Activated CD4-positive, alpha-beta T cell treated with anti-CD3 and anti-CD28 coated beads, Interleukin-2, Interleukin-6, amounts not matched to agents 100 ng/mL and 50 ng/mL, durations not matched to agents 16 hours and 8 hours (primary cell): ENCODE measurements at regions not wholly inside any gene's neighbourhood (a gene's known extent, or its start where the extent isn't known, plus 50 kb on each side); places are given as distances from the start of the nearest gene placed in this dataset.

Experiments
- DNase-seq: peaks from one replicate; pipeline ENCODE4 v3.0.0-alpha.2; 2020

- no peak for DNase-seq
Measured at GRCh38 chr21:16866851-16867250, 646.0 kb upstream of the CXADR start.

DNA sequence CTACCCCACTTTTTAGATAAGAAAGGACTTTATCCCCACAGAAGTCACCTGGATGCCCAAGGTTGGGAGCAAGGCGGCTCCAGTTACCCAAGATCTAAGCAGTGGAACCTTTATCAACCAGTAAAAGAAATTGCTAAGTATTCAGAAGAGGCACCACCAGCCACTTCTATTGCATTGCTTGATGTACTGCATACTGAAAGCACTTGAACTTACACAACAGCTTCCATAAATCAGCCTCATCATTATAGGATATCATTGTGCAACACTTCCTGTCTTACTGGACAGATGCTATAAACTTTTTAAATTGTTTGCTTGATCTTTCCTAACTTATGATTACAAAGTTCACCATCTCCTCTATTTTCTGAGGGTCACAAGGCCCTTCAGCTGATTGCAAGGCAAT, 642.7 kb upstream of the CXADR start:
- no peak for DNase-seq

DNA sequence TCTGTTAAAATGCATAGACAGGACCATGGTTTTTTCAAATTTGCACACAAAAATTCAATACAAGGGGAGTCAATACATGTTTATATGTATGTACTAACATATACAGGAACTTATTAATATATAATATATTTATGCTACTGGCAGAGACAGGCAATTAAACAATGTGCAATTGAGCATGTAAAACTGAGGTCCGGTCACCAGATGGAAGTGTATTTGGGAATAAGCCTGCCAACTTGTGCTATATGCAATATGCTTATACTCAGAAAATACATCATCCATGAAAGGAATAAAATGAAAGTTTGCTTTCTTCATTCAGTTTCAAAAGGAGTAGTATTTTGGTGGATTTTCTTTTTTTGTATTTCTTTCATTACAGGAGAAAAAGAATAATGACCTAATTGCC, 640.2 kb upstream of the CXADR start:
- DNase-seq = no peak

DNA sequence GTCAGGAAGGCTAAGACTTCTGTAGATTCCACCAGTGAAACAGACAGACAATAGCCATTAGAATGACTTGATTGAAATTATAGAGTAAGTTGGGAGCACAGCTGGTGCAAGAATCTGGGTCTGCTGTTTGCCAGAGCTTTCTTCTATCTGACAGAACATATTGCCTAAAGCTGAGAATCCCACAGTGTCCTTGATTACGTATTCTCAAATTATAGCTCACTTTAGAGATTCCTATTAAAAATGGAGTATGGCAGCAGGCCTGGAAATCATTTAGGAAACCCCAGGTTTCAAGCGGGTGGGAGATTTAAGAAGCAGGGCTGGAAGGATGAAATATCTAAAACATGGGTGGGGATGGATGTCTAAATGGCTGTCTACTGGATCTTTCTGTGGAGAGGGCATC, 639.7 kb upstream of the CXADR start:
- no peak for DNase-seq

GRCh38 chr21:16873596-16873995, 639.2 kb upstream of the CXADR start:
- no peak for DNase-seq

DNA sequence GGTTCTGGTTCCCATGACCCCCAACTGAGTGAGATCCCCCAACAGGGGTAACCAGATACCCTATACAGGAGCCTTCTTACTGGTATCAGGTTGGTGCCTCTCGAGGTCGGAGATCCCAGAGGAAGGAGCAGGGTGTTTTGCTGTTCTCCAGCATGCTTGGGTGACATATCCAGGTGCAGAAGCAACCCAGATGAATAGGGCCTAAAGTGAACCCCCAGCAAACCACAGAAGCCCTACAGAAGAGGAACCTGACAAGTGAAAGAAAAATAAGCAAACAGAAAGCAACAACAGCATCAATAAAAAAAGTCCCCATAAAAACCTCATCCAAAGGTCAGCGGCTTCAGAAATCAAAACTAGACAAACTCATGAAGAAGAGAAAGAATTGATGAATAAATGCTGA, 633.4 kb upstream of the CXADR start:
- DNase-seq = no peak

GRCh38 chr21:16891821-16892220, 621.0 kb upstream of the CXADR start:
- DNase-seq = no peak

- DNase-seq = no peak
Measured at GRCh38 chr21:16900685-16901084, 612.2 kb upstream of the CXADR start.

- DNase-seq = no peak
Measured at GRCh38 chr21:16908077-16908476, 604.8 kb upstream of the CXADR start.

- DNase-seq = no peak
Measured at GRCh38 chr21:16910435-16911165, 602.2 kb upstream of the CXADR start.

DNA sequence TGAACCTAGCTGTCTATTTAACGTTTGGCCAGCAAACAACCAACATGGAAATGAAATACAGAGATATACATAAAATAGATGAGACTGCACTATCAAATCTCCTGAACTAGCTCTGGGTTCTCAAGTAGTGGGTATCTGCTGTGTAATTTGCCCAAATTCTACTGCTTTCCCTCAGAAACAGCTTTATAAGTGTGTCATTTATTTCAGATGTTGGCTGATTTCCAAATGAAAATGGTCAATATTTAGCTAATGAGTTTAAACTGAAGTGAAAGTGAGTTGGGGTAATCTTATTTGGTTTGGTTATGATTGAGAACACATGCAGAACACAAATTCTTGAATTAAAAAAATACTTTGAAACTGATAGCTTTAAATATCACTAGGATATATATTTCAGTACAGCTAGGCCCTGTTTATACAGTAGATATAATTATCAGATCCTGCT, 601.7 kb upstream of the CXADR start:
- DNase-seq = no peak

DNA sequence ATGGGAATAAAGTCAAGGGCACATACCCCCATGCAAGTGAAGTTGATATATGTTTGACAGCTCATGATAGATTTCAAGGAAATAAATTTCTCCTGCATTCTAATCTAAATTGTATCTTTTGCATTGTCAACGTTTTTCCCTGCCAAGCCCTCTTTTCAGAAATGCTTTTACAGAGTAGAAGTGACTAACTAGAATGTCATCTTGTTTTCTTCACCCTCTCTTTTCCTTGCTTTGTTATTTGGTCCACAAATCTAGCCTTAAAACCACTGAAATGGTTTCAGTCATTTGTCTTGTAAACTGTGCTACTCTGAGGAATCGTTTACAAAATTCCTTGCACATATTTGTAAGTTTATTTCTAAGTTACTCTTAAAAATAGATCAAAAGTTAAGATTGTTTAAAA, 600.8 kb upstream of the CXADR start:
- DNase-seq = no peak

DNA sequence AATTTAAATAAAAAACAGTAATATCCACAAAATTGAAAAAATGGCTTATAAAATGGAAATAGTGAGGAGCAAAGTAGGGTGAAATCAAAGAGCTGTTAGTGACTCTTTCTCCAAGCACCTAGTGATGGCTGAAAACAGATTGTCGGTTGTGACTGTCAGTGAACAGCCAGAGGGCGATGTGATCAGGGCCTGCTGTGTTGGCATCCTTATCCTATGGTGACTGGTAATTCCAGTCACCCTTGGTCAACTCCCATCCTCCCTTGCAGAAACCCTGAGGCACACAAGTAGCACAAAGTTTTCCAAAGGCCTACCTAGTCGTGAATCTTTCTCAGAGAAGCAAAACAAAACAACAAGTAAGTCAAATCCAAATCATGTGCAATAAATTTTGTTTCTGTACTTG, 599.8 kb upstream of the CXADR start:
- DNase-seq = no peak

- no peak for DNase-seq
Measured at GRCh38 chr21:16928439-16928838, 584.4 kb upstream of the CXADR start.

GRCh38 chr21:16932314-16932713, 580.5 kb upstream of the CXADR start:
- no peak for DNase-seq

DNA sequence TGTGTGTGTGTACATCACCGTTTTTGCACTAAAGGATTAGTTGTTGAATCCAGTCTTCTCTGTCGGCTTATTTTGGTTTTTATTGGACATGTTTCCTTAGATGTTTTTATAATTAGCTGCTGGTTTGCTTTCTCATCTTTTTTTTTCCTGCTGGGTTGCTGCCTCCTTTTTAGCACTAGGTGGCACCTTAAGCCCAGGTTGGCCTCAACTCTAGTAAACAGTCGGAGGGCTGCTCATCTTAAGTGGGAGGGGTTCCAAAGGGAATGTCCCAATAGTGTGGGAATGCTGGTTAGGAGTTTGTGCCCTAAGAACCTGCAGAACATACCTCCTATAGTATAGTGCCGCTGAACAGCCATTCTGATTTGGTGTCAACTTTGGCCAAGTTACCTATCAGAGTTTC, 570.1 kb upstream of the CXADR start:
- no peak for DNase-seq

DNA sequence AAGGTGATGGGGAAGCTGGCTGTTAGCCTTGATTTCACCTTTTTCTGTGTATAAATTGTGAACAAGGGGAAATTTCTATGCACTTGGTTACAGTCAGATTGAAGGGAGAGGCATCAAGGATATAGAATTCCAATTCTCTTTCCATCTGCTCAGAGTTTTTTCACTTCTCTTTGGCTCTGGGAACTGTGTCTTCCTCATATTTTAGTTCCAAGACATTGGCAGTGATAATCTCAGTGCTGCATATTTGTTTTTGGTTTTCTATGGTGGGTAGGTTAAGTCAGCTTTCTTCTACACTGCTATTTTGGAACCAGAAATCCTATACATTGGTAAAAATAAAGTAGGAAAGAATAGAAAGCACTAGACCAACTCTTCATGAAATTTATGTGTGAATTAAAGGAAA, 569.6 kb upstream of the CXADR start:
- DNase-seq = no peak

- DNase-seq = no peak
Measured at GRCh38 chr21:16945580-16945979, 567.3 kb upstream of the CXADR start.

GRCh38 chr21:16956824-16957223, 556.0 kb upstream of the CXADR start:
- DNase-seq = no peak

DNA sequence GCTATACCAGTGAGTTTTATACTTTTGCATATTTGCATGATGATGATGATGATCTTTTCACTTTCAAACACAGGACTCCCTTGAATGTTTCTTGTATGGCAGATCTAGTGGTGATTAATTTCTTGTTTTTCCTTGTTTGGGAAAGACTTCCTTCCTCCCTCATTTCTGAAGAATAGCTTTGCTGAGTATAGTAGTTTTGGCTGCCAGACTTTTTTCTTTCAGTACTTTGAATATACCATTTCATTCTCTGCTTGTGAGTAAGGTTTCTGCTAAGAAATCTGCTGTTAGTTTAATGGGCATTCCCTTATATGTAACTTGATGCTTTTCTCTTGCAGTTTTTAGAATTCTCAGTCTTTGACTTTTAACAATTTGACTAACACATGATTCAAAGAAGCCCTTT, 547.4 kb upstream of the CXADR start:
- DNase-seq = no peak

GRCh38 chr21:16968436-16968835, 544.4 kb upstream of the CXADR start:
- DNase-seq = no peak

GRCh38 chr21:16969636-16970035, 543.2 kb upstream of the CXADR start:
- no peak for DNase-seq

DNA sequence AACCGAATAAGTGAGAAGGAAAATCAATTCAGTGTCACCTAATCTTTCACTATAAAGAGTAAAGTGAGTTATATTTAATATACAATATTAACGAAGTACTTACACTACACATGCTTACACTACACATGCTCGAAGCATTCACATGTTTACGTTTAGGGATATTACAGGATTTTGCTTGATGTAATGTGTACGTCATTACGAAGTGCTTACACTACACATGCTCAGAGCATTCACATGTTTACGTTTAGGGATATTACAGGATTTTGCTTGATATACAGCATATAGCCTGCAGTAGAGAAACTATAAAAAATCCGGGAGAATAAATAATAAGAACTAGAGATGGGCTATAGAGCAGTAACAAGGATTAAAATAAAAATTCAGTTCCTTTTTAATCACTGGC, 538.8 kb upstream of the CXADR start:
- DNase-seq = no peak

- no peak for DNase-seq
Measured at GRCh38 chr21:16976193-16976592, 536.6 kb upstream of the CXADR start.

- no peak for DNase-seq
Measured at GRCh38 chr21:16978309-16978895, 534.4 kb upstream of the CXADR start.
